Transverse colon (tissue), 3 donors: ENCODE measurements at regions not wholly inside any gene's neighbourhood (a gene's known extent, or its start where the extent isn't known, plus 50 kb on each side); places are given as distances from the start of the nearest gene placed in this dataset.

Experiments used
- EP300 ChIP-seq: sonication (generic); formaldehyde crosslinking; IDR thresholded peaks from one replicate; pipeline ENCODE4 v1.6.1; 2017; ENCODE audit warnings: antibody characterized with exemption, low read depth
- POLR2A ChIP-seq: fragments of 450-650 bp; IDR thresholded peaks from one replicate; pipeline ENCODE4 v1.6.1; 2016; ENCODE audit warnings: antibody characterized with exemption, mild to moderate bottlenecking, moderate library complexity
- TF ChIP-seq, protein P1 (sequence below), 5 experiments: fragments of 200-600 bp in 3 of 5; fragments of 450-650 bp in 2 of 5; sonication (generic) in 3 of 5; IDR thresholded peaks; 1 replicate in 2 of 5; 2 replicates in 3 of 5; pipeline ENCODE4 v1.5.1; 2016 to 2017; ENCODE audit warnings: antibody characterized with exemption in 5 of 5, inconsistent platforms in 3 of 5, mild to moderate bottlenecking in 2 of 5, moderate library complexity in 1 of 5

DNA sequence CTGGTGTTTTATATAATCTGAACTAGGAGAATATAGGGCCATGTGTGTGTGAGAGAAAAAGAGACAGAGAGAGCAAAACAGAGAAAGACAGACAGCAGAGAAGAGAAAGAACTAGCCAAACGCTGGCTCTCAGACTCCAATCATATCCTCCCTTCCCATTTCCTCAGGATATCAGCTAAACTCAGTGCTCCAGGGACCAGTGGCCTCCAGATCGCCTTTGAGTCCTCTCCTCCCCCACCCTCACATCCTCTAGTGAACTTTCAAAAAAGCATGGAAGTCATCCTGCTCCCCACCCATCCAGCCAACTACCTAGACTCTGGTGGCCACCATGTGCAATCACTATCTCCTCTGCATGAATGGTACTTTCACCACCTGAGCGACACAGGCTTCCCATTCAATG lies 386.1 kb upstream of the NPVF start:
- TF ChIP-seq, protein P1, sequence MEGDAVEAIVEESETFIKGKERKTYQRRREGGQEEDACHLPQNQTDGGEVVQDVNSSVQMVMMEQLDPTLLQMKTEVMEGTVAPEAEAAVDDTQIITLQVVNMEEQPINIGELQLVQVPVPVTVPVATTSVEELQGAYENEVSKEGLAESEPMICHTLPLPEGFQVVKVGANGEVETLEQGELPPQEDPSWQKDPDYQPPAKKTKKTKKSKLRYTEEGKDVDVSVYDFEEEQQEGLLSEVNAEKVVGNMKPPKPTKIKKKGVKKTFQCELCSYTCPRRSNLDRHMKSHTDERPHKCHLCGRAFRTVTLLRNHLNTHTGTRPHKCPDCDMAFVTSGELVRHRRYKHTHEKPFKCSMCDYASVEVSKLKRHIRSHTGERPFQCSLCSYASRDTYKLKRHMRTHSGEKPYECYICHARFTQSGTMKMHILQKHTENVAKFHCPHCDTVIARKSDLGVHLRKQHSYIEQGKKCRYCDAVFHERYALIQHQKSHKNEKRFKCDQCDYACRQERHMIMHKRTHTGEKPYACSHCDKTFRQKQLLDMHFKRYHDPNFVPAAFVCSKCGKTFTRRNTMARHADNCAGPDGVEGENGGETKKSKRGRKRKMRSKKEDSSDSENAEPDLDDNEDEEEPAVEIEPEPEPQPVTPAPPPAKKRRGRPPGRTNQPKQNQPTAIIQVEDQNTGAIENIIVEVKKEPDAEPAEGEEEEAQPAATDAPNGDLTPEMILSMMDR (IDR thresholded peaks at IDR 0.05) = no peak
- TF ChIP-seq POLR2A = no peak
- TF ChIP-seq EP300 = no peak
